PFSK-1 (cell line): ENCODE measurements at regions not wholly inside any gene's neighbourhood (a gene's known extent, or its start where the extent isn't known, plus 50 kb on each side); places are given as distances from the start of the nearest gene placed in this dataset.

ENCODE experiments used
- POLR2AphosphoS5 ChIP-seq: IDR thresholded peaks from 2 replicates; pipeline ENCODE4 v1.6.1; 2012; ENCODE audit warnings: low read depth, mild to moderate bottlenecking, control low read depth, low read length, moderate library complexity
- REST ChIP-seq, 2 experiments: IDR thresholded peaks; 2 replicates each; pipeline versions ENCODE4 v1.6.1 to v1.8.0; 2011 to 2012; ENCODE audit warnings: low read depth in 2 of 2, low read length in 2 of 2, control low read depth in 1 of 2, inconsistent platforms in 1 of 2, mild to moderate bottlenecking in 1 of 2, moderate library complexity in 1 of 2; ENCODE audit not compliant: insufficient read depth in 1 of 2
- SIN3A ChIP-seq: IDR thresholded peaks from 2 replicates; pipeline ENCODE4 v1.6.1; 2012; ENCODE audit warnings: mild to moderate bottlenecking, low read length, moderate library complexity, borderline replicate concordance; ENCODE audit not compliant: insufficient read depth
- TAF1 ChIP-seq: IDR thresholded peaks from 2 replicates; pipeline ENCODE4 v1.6.1; 2012; ENCODE audit warnings: low read length, control low read depth, borderline replicate concordance; ENCODE audit not compliant: insufficient read depth

DNA sequence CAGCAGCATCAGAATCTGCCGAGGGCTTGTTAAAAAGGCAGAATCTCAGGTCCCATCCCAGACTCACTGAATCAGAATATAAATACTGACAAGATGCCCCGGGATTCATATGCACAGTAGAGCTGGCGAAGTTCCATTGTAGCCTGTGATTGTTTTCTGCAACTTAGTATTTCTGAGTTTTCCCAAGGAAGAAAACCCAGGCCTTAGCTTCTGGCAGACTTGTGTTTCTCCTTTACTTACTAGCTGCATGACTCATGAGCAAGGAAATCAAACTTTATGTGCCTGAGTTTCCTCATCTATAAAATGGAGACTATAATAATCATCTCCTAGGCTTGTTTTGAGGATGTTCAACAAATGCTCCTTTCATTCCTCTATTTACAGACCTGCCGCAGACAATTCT, 278.5 kb upstream of the PLEKHG7 start:
- TF ChIP-seq TAF1 (no peak), REST (IDR thresholded peaks at IDR 0.05; ENCODE audit: insufficient read depth in 1 of 2, low read depth in 2 of 2, low read length in 2 of 2) (no peak), POLR2AphosphoS5 (no peak), SIN3A (no peak)
